ENCODE measurements at regions not wholly inside any gene's neighbourhood (a gene's known extent, or its start where the extent isn't known, plus 50 kb on each side); places are given as distances from the start of the nearest gene placed in this dataset.

- Histone ChIP-seq H3K4me3 (ENCODE audit: low read depth in 1 of 2, low read length in 2 of 2) (no peak overlapping the region), H3K27ac (ENCODE audit: low read depth, low read length) (no peak overlapping the region), H3K9ac (ENCODE audit: low read depth in 1 of 2, low read length in 2 of 2) (no peak overlapping the region), H3K27me3 (ENCODE audit: control insufficient read depth in 1 of 2, insufficient read depth in 2 of 2, low read length in 2 of 2) (no peaks in the 10 kb centered on the region), H3K36me3 (ENCODE audit: control insufficient read depth in 1 of 2, insufficient read depth in 2 of 2, low read length in 2 of 2) (no peaks in the 10 kb centered on the region), H3K4me1 (ENCODE audit: control insufficient read depth in 1 of 2, insufficient read depth in 2 of 2, low read length in 2 of 2) (no peaks in the 10 kb centered on the region), H3K9me3 (ENCODE audit: control insufficient read depth in 1 of 2, low read length in 2 of 2) (no peaks in the 10 kb centered on the region)
Measured at GRCh38 chr6:92195796-92196195, 1223.6 kb downstream of the EPHA7 start.

GRCh38 chr6:92188016-92188415, 1231.3 kb downstream of the EPHA7 start:
- Histone ChIP-seq H3K36me3 (ENCODE audit: control insufficient read depth in 1 of 2, insufficient read depth in 2 of 2, low read length in 2 of 2) (no peaks in the 10 kb centered on the region), H3K9me3 (ENCODE audit: control insufficient read depth in 1 of 2, low read length in 2 of 2) (no peaks in the 10 kb centered on the region), H3K9ac (ENCODE audit: low read depth in 1 of 2, low read length in 2 of 2) (no peak overlapping the region), H3K27ac (ENCODE audit: low read depth, low read length) (no peak overlapping the region), H3K4me3 (ENCODE audit: low read depth in 1 of 2, low read length in 2 of 2) (no peak overlapping the region), H3K4me1 (ENCODE audit: control insufficient read depth in 1 of 2, insufficient read depth in 2 of 2, low read length in 2 of 2) (no peaks in the 10 kb centered on the region), H3K27me3 (ENCODE audit: control insufficient read depth in 1 of 2, insufficient read depth in 2 of 2, low read length in 2 of 2) (no peaks in the 10 kb centered on the region)

- Histone ChIP-seq H3K4me1 (ENCODE audit: control insufficient read depth in 1 of 2, insufficient read depth in 2 of 2, low read length in 2 of 2) (no peaks in the 10 kb centered on the region), H3K9me3 (ENCODE audit: control insufficient read depth in 1 of 2, low read length in 2 of 2) (no peaks in the 10 kb centered on the region), H3K4me3 (ENCODE audit: low read depth in 1 of 2, low read length in 2 of 2) (no peak overlapping the region), H3K36me3 (ENCODE audit: control insufficient read depth in 1 of 2, insufficient read depth in 2 of 2, low read length in 2 of 2) (no peaks in the 10 kb centered on the region), H3K27ac (ENCODE audit: low read depth, low read length) (no peak overlapping the region), H3K9ac (ENCODE audit: low read depth in 1 of 2, low read length in 2 of 2) (no peak overlapping the region), H3K27me3 (ENCODE audit: control insufficient read depth in 1 of 2, insufficient read depth in 2 of 2, low read length in 2 of 2) (no peaks in the 10 kb centered on the region)
Measured at GRCh38 chr6:92184933-92185332, 1234.4 kb downstream of the EPHA7 start.

- no peaks in the 10 kb centered on the region for H3K4me1 ChIP-seq (ENCODE audit: control insufficient read depth in 1 of 2, insufficient read depth in 2 of 2, low read length in 2 of 2)
- H3K4me3 ChIP-seq (ENCODE audit: low read depth in 1 of 2, low read length in 2 of 2) = no peak overlapping the region
- H3K9ac ChIP-seq (ENCODE audit: low read depth in 1 of 2, low read length in 2 of 2) = no peak overlapping the region
- H3K27ac ChIP-seq (ENCODE audit: low read depth, low read length) = no peak overlapping the region
- H3K9me3 ChIP-seq (ENCODE audit: control insufficient read depth in 1 of 2, low read length in 2 of 2) = no peaks in the 10 kb centered on the region
- no peaks in the 10 kb centered on the region for H3K36me3 ChIP-seq (ENCODE audit: control insufficient read depth in 1 of 2, insufficient read depth in 2 of 2, low read length in 2 of 2)
- no peaks in the 10 kb centered on the region for H3K27me3 ChIP-seq (ENCODE audit: control insufficient read depth in 1 of 2, insufficient read depth in 2 of 2, low read length in 2 of 2)
Measured at GRCh38 chr6:92181347-92181746, 1238.0 kb downstream of the EPHA7 start.

GRCh38 chr6:92180090-92180489, 1239.3 kb downstream of the EPHA7 start:
- H3K4me1 ChIP-seq (ENCODE audit: control insufficient read depth in 1 of 2, insufficient read depth in 2 of 2, low read length in 2 of 2) = peaks cover 0 to under 1% of the 10 kb centered on the region in 2 donors
- H3K9ac ChIP-seq (ENCODE audit: low read depth in 1 of 2, low read length in 2 of 2) = no peak overlapping the region

GRCh38 chr6:92176666-92177065, 1242.7 kb downstream of the EPHA7 start:
- no peak overlapping the region for H3K9ac ChIP-seq (ENCODE audit: low read depth in 1 of 2, low read length in 2 of 2)
- H3K27me3 ChIP-seq (ENCODE audit: control insufficient read depth in 1 of 2, insufficient read depth in 2 of 2, low read length in 2 of 2) = no peaks in the 10 kb centered on the region
- H3K27ac ChIP-seq (ENCODE audit: low read depth, low read length) = no peak overlapping the region

More at GRCh38 chr6:92180090-92180489, 1239.3 kb downstream of the EPHA7 start:
- Histone ChIP-seq H3K36me3 (ENCODE audit: control insufficient read depth in 1 of 2, insufficient read depth in 2 of 2, low read length in 2 of 2) (no peaks in the 10 kb centered on the region), H3K27me3 (ENCODE audit: control insufficient read depth in 1 of 2, insufficient read depth in 2 of 2, low read length in 2 of 2) (no peaks in the 10 kb centered on the region), H3K27ac (ENCODE audit: low read depth, low read length) (no peak overlapping the region), H3K4me3 (ENCODE audit: low read depth in 1 of 2, low read length in 2 of 2) (no peak overlapping the region), H3K9me3 (ENCODE audit: control insufficient read depth in 1 of 2, low read length in 2 of 2) (no peaks in the 10 kb centered on the region)

GRCh38 chr6:92174398-92175073, 1244.8 kb downstream of the EPHA7 start:
- Histone ChIP-seq H3K9me3 (ENCODE audit: control insufficient read depth in 1 of 2, low read length in 2 of 2) (no peaks in the 10 kb centered on the region), H3K27me3 (ENCODE audit: control insufficient read depth in 1 of 2, insufficient read depth in 2 of 2, low read length in 2 of 2) (no peaks in the 10 kb centered on the region)

More at GRCh38 chr6:92176666-92177065, 1242.7 kb downstream of the EPHA7 start:
- peaks cover 0 to 9% of the 10 kb centered on the region in 2 donors for H3K4me1 ChIP-seq (ENCODE audit: control insufficient read depth in 1 of 2, insufficient read depth in 2 of 2, low read length in 2 of 2)
- H3K36me3 ChIP-seq (ENCODE audit: control insufficient read depth in 1 of 2, insufficient read depth in 2 of 2, low read length in 2 of 2) = no peaks in the 10 kb centered on the region
- no peak overlapping the region for H3K4me3 ChIP-seq (ENCODE audit: low read depth in 1 of 2, low read length in 2 of 2)
- H3K9me3 ChIP-seq (ENCODE audit: control insufficient read depth in 1 of 2, low read length in 2 of 2) = no peaks in the 10 kb centered on the region

GRCh38 chr6:92169506-92169905, 1249.9 kb downstream of the EPHA7 start:
- no peaks in the 10 kb centered on the region for H3K36me3 ChIP-seq (ENCODE audit: control insufficient read depth in 1 of 2, insufficient read depth in 2 of 2, low read length in 2 of 2)
- H3K27ac ChIP-seq (ENCODE audit: low read depth, low read length) = no peak overlapping the region
- H3K9me3 ChIP-seq (ENCODE audit: control insufficient read depth in 1 of 2, low read length in 2 of 2) = no peaks in the 10 kb centered on the region
- no peak overlapping the region for H3K4me3 ChIP-seq (ENCODE audit: low read depth in 1 of 2, low read length in 2 of 2)
- no peaks in the 10 kb centered on the region for H3K27me3 ChIP-seq (ENCODE audit: control insufficient read depth in 1 of 2, insufficient read depth in 2 of 2, low read length in 2 of 2)
- H3K9ac ChIP-seq (ENCODE audit: low read depth in 1 of 2, low read length in 2 of 2) = no peak overlapping the region
- H3K4me1 ChIP-seq (ENCODE audit: control insufficient read depth in 1 of 2, insufficient read depth in 2 of 2, low read length in 2 of 2) = peaks cover 0 to 3% of the 10 kb centered on the region in 2 donors

More at GRCh38 chr6:92174398-92175073, 1244.8 kb downstream of the EPHA7 start:
- Histone ChIP-seq H3K9ac (ENCODE audit: low read depth in 1 of 2, low read length in 2 of 2) (no peak overlapping the region), H3K4me3 (ENCODE audit: low read depth in 1 of 2, low read length in 2 of 2) (no peak overlapping the region), H3K4me1 (ENCODE audit: control insufficient read depth in 1 of 2, insufficient read depth in 2 of 2, low read length in 2 of 2) (peaks cover 0 to 9% of the 10 kb centered on the region in 2 donors), H3K27ac (ENCODE audit: low read depth, low read length) (no peak overlapping the region), H3K36me3 (ENCODE audit: control insufficient read depth in 1 of 2, insufficient read depth in 2 of 2, low read length in 2 of 2) (no peaks in the 10 kb centered on the region)

- Histone ChIP-seq H3K27ac (ENCODE audit: low read depth, low read length) (no peak overlapping the region), H3K4me1 (ENCODE audit: control insufficient read depth in 1 of 2, insufficient read depth in 2 of 2, low read length in 2 of 2) (no peaks in the 10 kb centered on the region), H3K9ac (ENCODE audit: low read depth in 1 of 2, low read length in 2 of 2) (no peak overlapping the region), H3K27me3 (ENCODE audit: control insufficient read depth in 1 of 2, insufficient read depth in 2 of 2, low read length in 2 of 2) (no peaks in the 10 kb centered on the region), H3K36me3 (ENCODE audit: control insufficient read depth in 1 of 2, insufficient read depth in 2 of 2, low read length in 2 of 2) (no peaks in the 10 kb centered on the region), H3K9me3 (ENCODE audit: control insufficient read depth in 1 of 2, low read length in 2 of 2) (no peaks in the 10 kb centered on the region), H3K4me3 (ENCODE audit: low read depth in 1 of 2, low read length in 2 of 2) (no peak overlapping the region)
Measured at GRCh38 chr6:92166666-92167065, 1252.7 kb downstream of the EPHA7 start.

GRCh38 chr6:92161953-92162352, 1257.4 kb downstream of the EPHA7 start:
- Histone ChIP-seq H3K27ac (ENCODE audit: low read depth, low read length) (no peak overlapping the region), H3K9me3 (ENCODE audit: control insufficient read depth in 1 of 2, low read length in 2 of 2) (no peaks in the 10 kb centered on the region), H3K4me1 (ENCODE audit: control insufficient read depth in 1 of 2, insufficient read depth in 2 of 2, low read length in 2 of 2) (no peaks in the 10 kb centered on the region), H3K4me3 (ENCODE audit: low read depth in 1 of 2, low read length in 2 of 2) (no peak overlapping the region), H3K27me3 (ENCODE audit: control insufficient read depth in 1 of 2, insufficient read depth in 2 of 2, low read length in 2 of 2) (no peaks in the 10 kb centered on the region), H3K36me3 (ENCODE audit: control insufficient read depth in 1 of 2, insufficient read depth in 2 of 2, low read length in 2 of 2) (no peaks in the 10 kb centered on the region), H3K9ac (ENCODE audit: low read depth in 1 of 2, low read length in 2 of 2) (no peak overlapping the region)
